Adrenal gland (tissue), 9 donors: ENCODE measurements at regions not wholly inside any gene's neighbourhood (a gene's known extent, or its start where the extent isn't known, plus 50 kb on each side); places are given as distances from the start of the nearest gene placed in this dataset.

Experiments
- DNase-seq, 7 donors: peaks; one replicate each; pipeline ENCODE4 v3.0.0-alpha.2; 2019 to 2020
- H3K27ac ChIP-seq, 5 donors: fragments of 200-600 bp; sonication (generic) in 4 of 5; 1 replicate in 3 of 5; 2 replicates in 2 of 5; pipeline versions ENCODE4 v1.5.1 to v1.8.0; 2016 to 2020; ENCODE audit warnings: mild to moderate bottlenecking in 1 of 5
- H3K27me3 ChIP-seq: fragments of 200-600 bp; 2 replicates; pipeline ENCODE4 v1.8.0; 2021
- H3K36me3 ChIP-seq, 2 donors: fragments of 200-600 bp; replicated peaks in 1 of 2; 1 replicate in 1 of 2; 2 replicates in 1 of 2; pipeline versions ENCODE4 v1.5.1 to v1.8.0; 2018 to 2022
- H3K4me1 ChIP-seq, 2 donors: fragments of 200-600 bp; replicated peaks in 1 of 2; 1 replicate in 1 of 2; 2 replicates in 1 of 2; pipeline versions ENCODE4 v1.5.1 to v1.8.0; 2018 to 2021
- H3K4me3 ChIP-seq, 4 donors: fragments of 200-600 bp; sonication (generic) in 3 of 4; one replicate each; pipeline ENCODE4 v1.5.1; 2016 to 2018
- H3K9me3 ChIP-seq, 3 donors: fragments of 200-600 bp; sonication (generic) in 1 of 3; replicated peaks in 1 of 3; 1 replicate in 2 of 3; 2 replicates in 1 of 3; pipeline versions ENCODE4 v1.5.1 to v1.8.0; 2016 to 2021
- CTCF ChIP-seq, 6 experiments: fragments of 450-650 bp in 4 of 6; fragments of 200-600 bp in 2 of 6; sonication (generic) in 1 of 6; IDR thresholded peaks; 1 replicate in 5 of 6; 2 replicates in 1 of 6; pipeline versions ENCODE4 v1.5.1 to v1.8.0; 2016 to 2021; ENCODE audit warnings: antibody characterized with exemption in 6 of 6, mild to moderate bottlenecking in 2 of 6, moderate library complexity in 1 of 6
- POLR2A ChIP-seq, 2 donors: fragments of 450-650 bp; IDR thresholded peaks; one replicate each; pipeline ENCODE4 v1.6.1; 2017; ENCODE audit warnings: antibody characterized with exemption in 2 of 2, mild to moderate bottlenecking in 2 of 2, moderate library complexity in 1 of 2
- WGBS, 4 donors: extraction: QIAGEN DNeasy Blood & Tissue Kit in 2 of 4; methylation state at CpG; one replicate each; pipeline versions ENCODE4 v1.1.5 to v1.1.7; 2013 to 2017; 5-methylcytosine and 5-hydroxymethylcytosine counted together
- intact Hi-C, 2 donors: fragments of 100-400 bp; cut with DNase I; formaldehyde crosslinking; loops; one replicate each; pipeline versions ENCODE4 v1.14.1 to v1.15.0; 2022 to 2023
- donor health status: healthy with polysubstance abuse.
- donor health status: Bipolar disorder and iron deficiency.
- donor health status: DM: yes; HTN: yes; CAD: no.
- donor health status: DM: no; HTN: no; CAD: no.
- donor health status: DM: no; HTN: no; CAD: no.

DNA sequence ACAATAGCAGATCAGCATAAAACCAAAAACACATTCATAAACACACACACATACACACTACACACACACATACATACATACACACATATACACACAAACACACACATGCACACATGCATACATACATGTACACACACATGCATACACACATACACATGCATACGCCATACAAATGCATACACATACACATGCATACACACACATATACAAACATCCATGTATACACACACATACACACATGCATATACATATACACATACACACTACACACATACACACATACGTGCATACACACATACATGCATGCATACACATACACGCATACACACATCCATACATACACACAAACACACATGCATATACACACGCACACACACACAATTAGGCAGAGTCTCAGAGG lies 490.1 kb downstream of the TNS1 start:
- no peak overlapping the region for H3K4me3 ChIP-seq
- WGBS, 4 donors, result 80 to 89% (median 85%) methylated on average over 4 of the region's 4 CpGs
- H3K9me3 ChIP-seq, result no peaks in the 10 kb centered on the region
- H3K4me1 ChIP-seq, result peaks cover 10 to 41% of the 10 kb centered on the region in 2 donors
- peak overlapping the region in 1 of 5 donors; percentile 70 for H3K27ac ChIP-seq
- H3K36me3 ChIP-seq, result no peaks in the 10 kb centered on the region
- H3K27me3 ChIP-seq, result no peaks in the 10 kb centered on the region
- intact Hi-C loops, result loop anchor here (5.0 to 10.0 kb wide), 3 partner anchors 200 to 828 kb away; no protein-coding TSS in a partner anchor
- TF ChIP-seq POLR2A (IDR thresholded peaks at IDR 0.05) (no peak), CTCF (IDR thresholded peaks at IDR 0.05) (no peak)
- no peak for DNase-seq

DNA sequence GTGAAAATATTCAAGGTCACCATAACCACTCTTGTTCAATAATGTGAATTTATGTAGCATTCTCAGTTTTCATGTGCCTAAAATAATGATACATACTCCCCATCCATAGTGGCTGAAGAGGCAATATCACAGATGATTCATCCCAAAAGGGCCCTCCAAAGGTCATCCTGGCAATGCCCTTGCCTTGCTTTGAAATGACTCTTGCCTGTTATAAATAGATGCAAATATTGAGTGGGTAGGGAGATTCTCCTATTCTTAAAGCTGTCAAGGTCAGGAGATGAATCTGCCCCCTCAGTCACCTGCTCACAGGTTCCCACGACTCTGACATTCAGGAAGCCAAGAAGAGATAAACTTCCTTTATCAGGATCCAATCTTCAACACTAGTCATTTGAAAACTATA lies 490.5 kb downstream of the TNS1 start:
- H3K36me3 ChIP-seq, result no peaks in the 10 kb centered on the region
- peak; percentile 22 to 63 (median 29) for DNase-seq
- intact Hi-C loops, result loop anchor here (5.0 to 10.0 kb wide), 3 partner anchors 200 to 827 kb away; no protein-coding TSS in a partner anchor
- H3K27me3 ChIP-seq, result no peaks in the 10 kb centered on the region
- H3K9me3 ChIP-seq, result no peaks in the 10 kb centered on the region
- no peak overlapping the region for H3K4me3 ChIP-seq
- TF ChIP-seq POLR2A (IDR thresholded peaks at IDR 0.05), result no peak
- TF ChIP-seq CTCF (IDR thresholded peaks at IDR 0.05), result no peak
- 8 to 40% (median 20%) methylated on average over 1 of the region's 1 CpG for WGBS, 4 donors
- peak overlapping the region in 2 of 5 donors; percentile 35 to 70 for H3K27ac ChIP-seq
- H3K4me1 ChIP-seq, result peaks cover 10 to 41% of the 10 kb centered on the region in 2 donors

GRCh38 chr2:217511850-217512249 lies 490.9 kb downstream of the TNS1 start:
- Histone ChIP-seq H3K27me3 (no peaks in the 10 kb centered on the region), H3K36me3 (no peaks in the 10 kb centered on the region), H3K4me3 (no peak overlapping the region), H3K27ac (peak overlapping the region in 2 of 5 donors; percentile 35 to 70), H3K4me1 (peaks cover 10 to 41% of the 10 kb centered on the region in 2 donors), H3K9me3 (no peaks in the 10 kb centered on the region)
- no peak for DNase-seq
- intact Hi-C loops, result loop anchor here (5.0 to 10.0 kb wide), 3 partner anchors 200 to 827 kb away; no protein-coding TSS in a partner anchor
- 83 to 96% (median 90%) methylated on average over 3 of the region's 3 CpGs for WGBS, 4 donors
- TF ChIP-seq CTCF (IDR thresholded peaks at IDR 0.05), result no peak
- no peak for TF ChIP-seq POLR2A (IDR thresholded peaks at IDR 0.05)

GRCh38 chr2:217510771-217511291 lies 492.0 kb downstream of the TNS1 start:
- TF ChIP-seq CTCF (IDR thresholded peaks at IDR 0.05) (peak; percentile 49 to 96 (median 88)), POLR2A (IDR thresholded peaks at IDR 0.05) (no peak)
- H3K4me3 ChIP-seq, result no peak overlapping the region
- intact Hi-C loops, result loop anchor here (5.0 to 10.0 kb wide), 3 partner anchors 201 to 826 kb away; no protein-coding TSS in a partner anchor
- no peaks in the 10 kb centered on the region for H3K9me3 ChIP-seq
- H3K4me1 ChIP-seq, result peaks cover 10 to 40% of the 10 kb centered on the region in 2 donors
- H3K27ac ChIP-seq, result peak overlapping the region in 2 of 5 donors; percentile 2 to 48
- DNase-seq, result peak; percentile 66 to 92 (median 76)
- WGBS, 4 donors, result 24 to 31% (median 29%) methylated on average over 9 of the region's 9 CpGs
- no peaks in the 10 kb centered on the region for H3K36me3 ChIP-seq
- no peaks in the 10 kb centered on the region for H3K27me3 ChIP-seq
